ENCODE measurements at regions not wholly inside any gene's neighbourhood (a gene's known extent, or its start where the extent isn't known, plus 50 kb on each side); places are given as distances from the start of the nearest gene placed in this dataset.

- TF ChIP-seq GABPA (IDR thresholded peaks at IDR 0.05 in 1 of 2, conservative IDR thresholded peaks at IDR 0.05 in 1 of 2) (no peak), CTCF (IDR thresholded peaks at IDR 0.05; ENCODE audit: low read depth, low read length, missing input control) (no peak), REST (IDR thresholded peaks at IDR 0.05) (no peak), MAX (IDR thresholded peaks at IDR 0.05) (no peak), EGR1 (IDR thresholded peaks at IDR 0.05; ENCODE audit: low read depth in 2 of 2) (no peak), ZBTB33 (IDR thresholded peaks at IDR 0.05) (no peak), JUND (IDR thresholded peaks at IDR 0.05) (no peak), TAF1 (conservative IDR thresholded peaks at IDR 0.05) (no peak), YY1 (IDR thresholded peaks at IDR 0.05) (no peak), SP1 (IDR thresholded peaks at IDR 0.05) (no peak), NR2F2 (IDR thresholded peaks at IDR 0.05) (no peak), RAD21 (IDR thresholded peaks at IDR 0.05) (no peak)
Measured at GRCh38 chr6:144347448-144347759, 62.3 kb downstream of the UTRN start.

Measured in liver (tissue), 3 donors.